ENCODE measurements at regions not wholly inside any gene's neighbourhood (a gene's known extent, or its start where the extent isn't known, plus 50 kb on each side); places are given as distances from the start of the nearest gene placed in this dataset.
"Not testable (repeated sequence)": the region's sequence is repeated elsewhere in the genome, so short reads cannot be mapped to it uniquely, and the experiment has no call there.

GRCh38 chr20:47970282-47970903, 185.1 kb upstream of the SULF2 start:
- no peak for DNase-seq

- DNase-seq = no peak
Observed at GRCh38 chr20:47969426-47969825, 184.1 kb upstream of the SULF2 start.

GRCh38 chr20:47968541-47969310, 183.4 kb upstream of the SULF2 start:
- DNase-seq = no peak

GRCh38 chr20:47964149-47964548, 178.9 kb upstream of the SULF2 start:
- no peak for DNase-seq

- no peak for DNase-seq
Observed at GRCh38 chr20:47963022-47963421, 177.7 kb upstream of the SULF2 start.

GRCh38 chr20:47962286-47962963, 177.1 kb upstream of the SULF2 start:
- no peak for DNase-seq

- DNase-seq = no peak
Observed at GRCh38 chr20:47960769-47961541, 175.7 kb upstream of the SULF2 start.

GRCh38 chr20:47960277-47960676, 175.0 kb upstream of the SULF2 start:
- DNase-seq = no peak

GRCh38 chr20:47957989-47958801, 172.9 kb upstream of the SULF2 start:
- not testable (repeated sequence) for DNase-seq

GRCh38 chr20:47957135-47957534, 171.9 kb upstream of the SULF2 start:
- DNase-seq = no peak

GRCh38 chr20:47956268-47956995, 171.2 kb upstream of the SULF2 start:
- DNase-seq = no peak

- no peak for DNase-seq
Observed at GRCh38 chr20:47953471-47953870, 168.2 kb upstream of the SULF2 start.

- no peak for DNase-seq
Observed at GRCh38 chr20:47952023-47952564, 166.8 kb upstream of the SULF2 start.

GRCh38 chr20:47951521-47951971, 166.3 kb upstream of the SULF2 start:
- DNase-seq = no peak

GRCh38 chr20:47950913-47951283, 165.6 kb upstream of the SULF2 start:
- DNase-seq = no peak

- DNase-seq = no peak
Observed at GRCh38 chr20:47950124-47950912, 165.0 kb upstream of the SULF2 start.

- no peak for DNase-seq
Observed at GRCh38 chr20:47949230-47949629, 163.9 kb upstream of the SULF2 start.

- DNase-seq = no peak
Observed at GRCh38 chr20:47944682-47945081, 159.4 kb upstream of the SULF2 start.

GRCh38 chr20:47941869-47942268, 156.6 kb upstream of the SULF2 start:
- no peak for DNase-seq

- no peak for DNase-seq
Observed at GRCh38 chr20:47940101-47940813, 155.0 kb upstream of the SULF2 start.
